ENCODE measurements at regions not wholly inside any gene's neighbourhood (a gene's known extent, or its start where the extent isn't known, plus 50 kb on each side); places are given as distances from the start of the nearest gene placed in this dataset.

DNA sequence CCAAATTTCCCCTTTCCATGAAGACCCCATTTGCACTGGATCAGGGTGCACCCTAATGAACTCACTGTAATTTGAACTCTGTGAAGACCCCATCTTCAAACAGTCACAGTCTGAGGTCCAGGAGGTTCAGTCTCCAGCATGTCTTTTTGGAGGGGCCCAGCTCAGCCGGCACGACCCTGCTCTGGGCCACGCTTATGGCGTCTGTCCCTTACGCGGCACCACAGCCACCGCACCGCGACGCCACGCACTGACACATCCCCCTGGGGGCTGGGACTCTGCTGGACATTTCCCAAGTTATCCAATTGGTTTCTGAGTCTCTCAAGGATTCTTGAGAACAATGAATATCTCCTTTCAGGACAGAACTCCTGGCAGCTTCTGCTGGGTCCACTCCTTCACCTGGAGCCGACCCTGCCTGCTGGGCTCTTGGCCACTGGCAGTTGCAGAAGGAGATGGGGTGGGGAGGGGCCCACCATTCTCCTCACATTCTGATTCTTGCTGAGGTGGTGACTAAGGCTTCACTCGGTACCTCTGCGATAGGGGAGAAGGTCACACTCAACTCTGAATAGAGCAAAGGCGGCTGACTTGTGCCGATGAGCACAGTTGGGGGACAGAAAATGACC lies 124.0 kb downstream of the RTP5 start:
- no peak for DNase-seq (ENCODE audit: low read depth)
- TF ChIP-seq MYC (IDR thresholded peaks at IDR 0.05; ENCODE audit: low read depth, low read length) (no peak), POLR2A (IDR thresholded peaks at IDR 0.05; ENCODE audit: extremely low read depth, insufficient read length) (no peak)
- TF ChIP-seq, protein P1, sequence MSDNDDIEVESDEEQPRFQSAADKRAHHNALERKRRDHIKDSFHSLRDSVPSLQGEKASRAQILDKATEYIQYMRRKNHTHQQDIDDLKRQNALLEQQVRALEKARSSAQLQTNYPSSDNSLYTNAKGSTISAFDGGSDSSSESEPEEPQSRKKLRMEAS (IDR thresholded peaks at IDR 0.05; ENCODE audit: low read depth, low read length) = no peak
- TF ChIP-seq, protein P2, sequence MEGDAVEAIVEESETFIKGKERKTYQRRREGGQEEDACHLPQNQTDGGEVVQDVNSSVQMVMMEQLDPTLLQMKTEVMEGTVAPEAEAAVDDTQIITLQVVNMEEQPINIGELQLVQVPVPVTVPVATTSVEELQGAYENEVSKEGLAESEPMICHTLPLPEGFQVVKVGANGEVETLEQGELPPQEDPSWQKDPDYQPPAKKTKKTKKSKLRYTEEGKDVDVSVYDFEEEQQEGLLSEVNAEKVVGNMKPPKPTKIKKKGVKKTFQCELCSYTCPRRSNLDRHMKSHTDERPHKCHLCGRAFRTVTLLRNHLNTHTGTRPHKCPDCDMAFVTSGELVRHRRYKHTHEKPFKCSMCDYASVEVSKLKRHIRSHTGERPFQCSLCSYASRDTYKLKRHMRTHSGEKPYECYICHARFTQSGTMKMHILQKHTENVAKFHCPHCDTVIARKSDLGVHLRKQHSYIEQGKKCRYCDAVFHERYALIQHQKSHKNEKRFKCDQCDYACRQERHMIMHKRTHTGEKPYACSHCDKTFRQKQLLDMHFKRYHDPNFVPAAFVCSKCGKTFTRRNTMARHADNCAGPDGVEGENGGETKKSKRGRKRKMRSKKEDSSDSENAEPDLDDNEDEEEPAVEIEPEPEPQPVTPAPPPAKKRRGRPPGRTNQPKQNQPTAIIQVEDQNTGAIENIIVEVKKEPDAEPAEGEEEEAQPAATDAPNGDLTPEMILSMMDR (IDR thresholded peaks at IDR 0.05; ENCODE audit: low read depth, low read length) = no peak
- H3K4me3 ChIP-seq (ENCODE audit: low read depth, low read length) = no peak overlapping the region

DNA sequence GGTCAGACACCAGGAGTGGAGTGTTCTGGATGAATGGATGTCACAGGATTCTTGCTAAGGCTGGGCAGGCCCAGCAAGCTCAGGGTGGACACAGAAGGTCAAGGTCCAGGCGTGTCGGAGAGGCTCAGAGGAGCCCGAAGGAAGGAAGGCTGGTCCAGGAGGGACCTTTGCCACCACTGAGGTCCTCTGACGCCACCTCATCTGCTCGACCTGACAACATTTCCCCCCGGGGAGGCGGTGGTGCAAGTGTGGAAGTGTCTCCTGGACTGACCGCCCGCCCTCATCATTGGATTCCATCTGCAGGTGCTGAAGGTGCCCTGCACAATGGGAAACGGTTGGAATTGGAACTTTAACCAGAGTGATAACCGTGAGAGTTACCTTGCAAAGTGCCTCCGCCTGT lies 124.6 kb downstream of the RTP5 start:
- no peak for DNase-seq (ENCODE audit: low read depth)
- no peak overlapping the region for H3K4me3 ChIP-seq (ENCODE audit: low read depth, low read length)
- no peak for TF ChIP-seq POLR2A (IDR thresholded peaks at IDR 0.05; ENCODE audit: extremely low read depth, insufficient read length)

GRCh38 chr2:241994556-241995213 lies 125.2 kb downstream of the RTP5 start:
- no peak overlapping the region for H3K4me3 ChIP-seq (ENCODE audit: low read depth, low read length)
- no peak for DNase-seq (ENCODE audit: low read depth)
- TF ChIP-seq POLR2A (IDR thresholded peaks at IDR 0.05; ENCODE audit: extremely low read depth, insufficient read length) (no peak), MYC (IDR thresholded peaks at IDR 0.05; ENCODE audit: low read depth, low read length) (no peak)
- TF ChIP-seq, protein P1 (IDR thresholded peaks at IDR 0.05; ENCODE audit: low read depth, low read length) = no peak
- TF ChIP-seq, protein P2 (IDR thresholded peaks at IDR 0.05; ENCODE audit: low read depth, low read length) = no peak

- TF ChIP-seq MYC (IDR thresholded peaks at IDR 0.05; ENCODE audit: low read depth, low read length) = no peak
- TF ChIP-seq, protein P1 (IDR thresholded peaks at IDR 0.05; ENCODE audit: low read depth, low read length) = no peak
- TF ChIP-seq, protein P2 (IDR thresholded peaks at IDR 0.05; ENCODE audit: low read depth, low read length) = no peak
- no peak for TF ChIP-seq POLR2A (IDR thresholded peaks at IDR 0.05; ENCODE audit: extremely low read depth, insufficient read length)
- no peak for DNase-seq (ENCODE audit: low read depth)
- no peak overlapping the region for H3K4me3 ChIP-seq (ENCODE audit: low read depth, low read length)
Observed at GRCh38 chr2:241996100-241996499, 126.6 kb downstream of the RTP5 start.

- TF ChIP-seq MYC (IDR thresholded peaks at IDR 0.05; ENCODE audit: low read depth, low read length) = no peak
- TF ChIP-seq, protein P2 (IDR thresholded peaks at IDR 0.05; ENCODE audit: low read depth, low read length) = no peak
- TF ChIP-seq POLR2A (IDR thresholded peaks at IDR 0.05; ENCODE audit: extremely low read depth, insufficient read length) = no peak
- TF ChIP-seq, protein P1 (IDR thresholded peaks at IDR 0.05; ENCODE audit: low read depth, low read length) = no peak
- H3K4me3 ChIP-seq (ENCODE audit: low read depth, low read length) = no peak overlapping the region
- no peak for DNase-seq (ENCODE audit: low read depth)
Observed at GRCh38 chr2:241997017-241997416, 127.5 kb downstream of the RTP5 start.

DNA sequence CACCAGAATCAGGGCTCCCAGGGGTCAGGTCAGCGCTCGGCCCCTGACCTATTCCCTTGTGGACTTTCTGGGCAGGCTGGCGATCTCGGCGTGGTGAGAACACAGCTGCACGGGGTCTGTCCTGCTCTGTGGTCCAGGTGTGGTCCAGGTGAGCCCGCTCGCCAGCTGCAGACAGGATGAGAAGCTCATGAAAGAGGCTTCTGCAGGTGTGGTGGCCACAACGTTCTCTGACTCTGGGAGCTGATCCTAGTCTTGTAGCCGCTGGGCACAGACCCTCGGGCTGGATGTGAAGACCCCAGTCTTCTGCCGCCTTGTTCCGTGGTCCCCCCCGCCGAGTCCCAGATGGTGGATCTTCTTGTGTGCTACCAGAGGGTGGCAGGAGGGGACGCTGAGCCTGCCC lies 129.7 kb downstream of the RTP5 start:
- TF ChIP-seq MYC (IDR thresholded peaks at IDR 0.05; ENCODE audit: low read depth, low read length) = no peak
- no peak for TF ChIP-seq POLR2A (IDR thresholded peaks at IDR 0.05; ENCODE audit: extremely low read depth, insufficient read length)
- TF ChIP-seq, protein P2 (IDR thresholded peaks at IDR 0.05; ENCODE audit: low read depth, low read length) = no peak
- TF ChIP-seq, protein P1 (IDR thresholded peaks at IDR 0.05; ENCODE audit: low read depth, low read length) = no peak
- DNase-seq (ENCODE audit: low read depth) = no peak
- no peak overlapping the region for H3K4me3 ChIP-seq (ENCODE audit: low read depth, low read length)
